Activated CD4-positive, alpha-beta T cell treated with anti-CD3 and anti-CD28 coated beads, Interleukin-2, amount 50 U/mL, for 16 hours (primary cell): ENCODE measurements at regions not wholly inside any gene's neighbourhood (a gene's known extent, or its start where the extent isn't known, plus 50 kb on each side); places are given as distances from the start of the nearest gene placed in this dataset.

ENCODE experiments used
- DNase-seq: peaks from one replicate; pipeline ENCODE4 v3.0.0-alpha.2; 2020

DNA sequence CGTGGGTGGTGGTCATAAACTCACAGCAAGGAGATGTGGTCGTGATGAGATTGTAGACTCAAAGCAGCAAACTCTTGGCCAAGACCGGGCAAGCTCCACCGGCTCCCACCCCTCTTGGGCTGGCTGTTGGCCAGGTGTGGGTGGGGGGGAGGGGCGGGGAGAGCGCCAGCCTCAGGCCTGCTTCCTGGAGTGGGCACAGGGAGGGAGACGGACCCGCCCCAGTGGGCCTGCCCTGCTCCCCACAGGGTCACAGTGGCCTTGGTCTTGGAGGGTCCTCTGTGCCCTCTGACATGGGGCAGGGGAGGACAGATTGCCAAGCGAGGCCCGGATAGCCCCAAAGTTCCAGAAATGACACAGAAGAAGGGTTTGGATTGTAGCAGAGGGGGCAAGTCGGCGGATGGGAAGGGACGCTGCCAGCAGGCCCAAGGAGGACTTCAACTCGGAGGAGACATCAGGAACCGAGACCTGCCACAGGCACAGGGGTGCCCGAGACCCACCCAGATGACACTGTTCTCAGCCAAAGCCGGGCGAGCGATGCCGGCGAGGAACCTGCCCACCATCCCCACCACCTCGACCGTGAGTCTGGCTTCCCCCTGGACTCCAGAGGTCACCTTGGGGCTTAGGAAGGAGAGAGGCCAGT lies 85.4 kb upstream of the ACTRT2 start:
- DNase-seq: no peak

DNA sequence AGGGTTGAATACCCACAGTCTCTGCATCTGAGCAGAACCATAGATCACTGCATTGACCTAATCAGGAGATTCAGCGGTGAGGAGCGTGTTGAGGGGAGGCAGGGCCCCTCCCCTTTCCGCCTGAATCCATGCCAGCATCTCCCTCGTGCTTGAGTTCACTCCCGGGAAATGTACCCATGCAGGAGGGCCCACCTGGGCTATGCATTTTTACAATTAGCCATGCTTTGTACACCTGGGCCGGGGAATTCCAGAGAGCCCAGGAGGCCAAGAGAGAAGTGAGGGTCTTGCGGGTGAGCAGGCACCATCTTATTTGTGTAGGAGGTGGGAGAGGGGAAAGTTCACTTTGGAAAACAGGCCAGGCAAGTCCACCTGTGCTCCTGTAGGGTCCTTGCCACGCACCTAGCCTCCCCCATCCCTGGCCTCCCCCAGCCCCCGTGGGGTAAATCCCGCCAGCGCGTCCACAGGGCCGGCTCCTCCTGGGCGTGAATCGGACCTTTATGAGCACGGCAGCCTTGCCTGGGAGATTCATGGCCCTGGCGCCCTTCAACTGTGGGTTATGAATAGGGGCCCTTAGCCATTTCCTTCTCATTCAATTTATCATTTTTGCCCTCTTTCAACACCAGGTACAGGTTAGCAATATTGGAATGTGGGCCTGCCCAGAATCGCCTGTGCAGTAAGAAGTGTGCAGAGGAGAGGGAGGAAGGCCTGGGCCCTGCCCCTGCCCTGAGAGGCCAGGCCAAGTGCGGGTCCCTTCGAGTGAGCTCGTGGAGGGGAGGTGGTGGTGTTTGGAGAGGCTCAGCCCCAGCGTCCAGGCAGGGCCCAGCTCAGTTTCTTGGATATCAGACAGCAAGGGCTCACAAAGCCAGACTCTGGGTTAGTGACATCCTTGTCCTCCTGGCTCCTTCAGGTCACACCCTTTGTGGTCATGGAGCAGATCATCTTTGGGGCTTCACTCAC lies 84.4 kb upstream of the ACTRT2 start:
- DNase-seq: no peak

DNA sequence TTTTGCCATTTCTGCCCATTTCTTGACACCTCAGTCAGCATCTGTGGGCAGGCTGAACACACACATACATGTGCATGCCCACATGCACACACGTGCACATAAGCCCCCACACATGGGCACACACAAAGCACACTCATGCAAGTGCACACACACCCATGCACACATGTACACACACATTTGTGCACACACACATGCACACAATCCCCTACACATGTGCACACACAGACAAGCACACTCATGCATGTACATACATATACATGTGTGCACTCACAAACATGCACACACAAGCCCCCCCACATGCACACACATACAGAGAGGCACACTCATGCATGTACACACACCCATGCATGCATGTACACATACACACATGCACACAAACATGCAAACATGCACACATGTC lies 83.5 kb upstream of the ACTRT2 start:
- DNase-seq: no peak

DNA sequence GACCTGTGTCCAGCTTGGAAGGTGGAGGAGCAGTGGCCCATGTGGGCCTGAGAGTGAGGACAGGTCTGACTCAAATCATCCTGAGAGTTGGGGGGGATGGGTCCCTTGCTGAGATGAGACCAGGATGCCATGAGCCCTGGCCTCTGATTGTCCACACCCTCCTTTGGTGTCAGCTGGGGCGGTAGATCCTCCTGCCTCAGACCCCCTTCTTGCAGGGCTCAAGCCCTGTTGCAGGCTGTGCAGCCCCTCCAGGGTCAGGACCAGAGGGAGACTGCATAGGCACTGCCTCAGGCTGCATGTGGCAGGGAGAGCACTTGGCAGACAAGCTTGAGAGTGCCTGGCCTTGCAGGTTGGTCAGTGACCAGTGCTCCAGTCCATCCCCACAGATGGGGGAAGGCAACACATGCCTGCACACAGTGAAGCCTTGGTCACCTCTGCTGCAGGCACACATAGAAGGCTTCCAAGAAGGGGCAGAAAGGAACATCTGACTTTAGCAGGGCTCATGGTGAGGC lies 82.2 kb upstream of the ACTRT2 start:
- no peak for DNase-seq

DNA sequence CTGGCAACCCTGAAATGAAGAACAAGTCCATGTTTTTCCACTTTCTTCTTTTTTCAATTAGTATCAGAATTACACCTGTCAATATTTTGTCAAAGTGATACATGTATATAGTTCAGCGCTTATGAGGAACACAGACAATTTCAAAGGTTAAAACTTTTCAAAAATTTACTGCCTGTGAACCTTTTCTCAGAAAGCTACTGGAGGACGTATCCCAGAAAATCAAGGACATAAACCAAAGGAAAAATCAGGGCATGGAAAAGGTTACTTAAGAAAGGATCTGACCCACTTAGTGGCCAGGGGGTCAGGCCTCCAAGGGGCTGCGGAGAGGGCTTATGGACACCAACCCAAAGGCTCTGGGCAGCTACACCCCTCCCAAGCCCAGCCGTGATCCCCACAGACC lies 81.1 kb upstream of the ACTRT2 start:
- DNase-seq: no peak

DNA sequence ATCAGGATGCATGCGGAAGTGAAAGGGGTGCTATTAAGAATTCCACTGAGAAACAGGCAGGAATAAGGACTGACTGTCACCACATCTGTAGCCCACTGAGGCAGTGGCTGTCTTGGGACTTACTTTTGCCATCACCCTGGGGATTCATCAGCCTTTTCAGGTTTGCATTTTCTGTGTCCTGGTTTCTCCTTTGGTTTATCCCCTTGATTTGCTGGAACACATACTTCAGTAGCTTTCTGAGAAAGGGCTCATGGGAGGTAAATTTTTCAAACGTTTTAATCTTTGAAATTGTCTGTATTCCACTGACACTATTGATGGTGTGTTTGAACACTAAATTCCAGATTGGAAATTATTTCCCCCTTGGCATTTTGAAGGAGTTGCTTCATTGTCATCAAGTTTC lies 80.2 kb upstream of the ACTRT2 start:
- DNase-seq: no peak

DNA sequence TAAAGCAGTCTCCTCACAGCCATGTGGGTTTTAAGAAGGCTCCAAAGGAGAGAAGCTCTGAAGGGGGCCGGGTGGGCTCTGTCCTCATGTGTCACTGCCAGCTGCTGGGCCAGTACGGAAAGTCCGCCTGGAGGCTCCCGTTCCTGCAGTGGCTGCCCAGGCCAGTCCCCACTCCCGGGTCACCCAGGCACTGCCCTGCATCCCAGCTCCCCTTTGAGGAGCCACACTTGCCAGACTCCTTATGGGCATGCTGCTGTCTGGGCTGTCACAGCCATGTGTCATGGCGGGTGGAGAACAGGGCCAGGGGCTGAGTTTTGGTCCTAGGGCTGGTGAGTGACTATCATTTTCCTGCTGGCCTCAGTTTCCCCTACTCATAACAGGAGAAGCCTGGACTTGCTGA lies 79.4 kb upstream of the ACTRT2 start:
- no peak for DNase-seq

DNA sequence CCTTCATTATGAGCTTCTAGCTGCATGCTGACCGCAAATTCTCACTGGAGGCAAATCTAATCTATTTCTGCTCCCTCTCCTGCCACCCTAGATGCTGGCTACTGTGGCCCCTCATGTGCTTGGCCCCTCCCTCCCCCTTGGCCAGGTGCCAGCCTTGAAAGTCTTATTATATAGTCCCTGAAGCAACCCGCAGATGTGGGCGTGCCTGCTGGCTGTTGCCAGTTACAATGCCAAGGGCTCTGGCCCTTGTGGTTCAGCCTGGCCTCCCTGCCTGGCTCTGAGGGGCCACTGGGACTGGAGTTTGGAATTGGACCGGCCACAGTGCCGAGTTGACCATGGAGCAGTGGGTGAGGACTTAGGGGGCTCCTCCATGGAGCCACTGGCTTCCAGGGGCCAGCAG lies 78.9 kb upstream of the ACTRT2 start:
- DNase-seq: no peak

DNA sequence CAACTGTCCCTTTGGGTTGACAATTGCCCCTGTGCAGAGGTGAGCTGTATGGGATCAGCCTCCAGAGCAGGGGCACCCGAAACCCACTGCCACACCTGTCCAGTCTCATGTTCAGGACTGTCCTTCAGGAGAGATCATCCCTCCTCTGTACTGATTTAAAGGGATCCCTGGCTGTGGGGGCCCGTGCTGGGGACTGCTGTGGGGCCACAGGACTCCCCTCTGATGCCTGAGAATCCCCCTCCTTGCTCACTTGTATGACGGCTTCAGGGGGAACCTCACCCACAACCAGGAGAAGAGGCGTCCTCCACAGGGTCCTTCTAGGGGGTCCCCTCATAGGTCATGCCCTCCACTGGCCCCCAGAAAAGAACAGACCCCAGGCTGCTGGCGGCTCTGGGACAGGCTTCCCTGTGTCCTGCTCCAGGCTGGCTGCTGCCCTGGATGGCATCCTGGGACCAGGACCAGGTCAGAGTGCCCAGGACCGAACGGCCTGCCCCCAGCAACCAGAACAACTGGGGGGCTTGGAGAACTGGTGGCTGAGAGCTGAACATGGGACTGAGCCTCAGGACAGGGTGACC lies 77.5 kb upstream of the ACTRT2 start:
- DNase-seq: no peak

DNA sequence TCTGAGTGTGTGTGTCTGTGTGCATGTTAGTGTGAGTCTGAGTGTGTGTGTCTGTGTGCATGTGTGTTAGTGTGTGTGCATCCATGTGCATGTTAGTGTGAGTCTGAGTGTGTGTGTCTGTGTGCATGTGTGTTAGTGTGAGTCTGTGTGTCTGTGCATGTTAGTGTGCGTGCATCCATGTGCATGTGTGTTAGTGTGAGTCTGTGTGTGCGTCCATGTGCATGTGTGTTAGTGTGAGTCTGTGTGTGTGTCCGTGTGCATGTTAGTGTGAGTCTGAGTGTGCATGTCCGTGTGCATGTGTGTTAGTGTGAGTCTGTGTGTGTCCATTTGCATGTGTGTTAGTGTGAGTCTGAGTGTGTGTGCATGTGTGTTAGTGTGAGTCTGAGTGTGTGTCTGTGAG lies 76.6 kb upstream of the ACTRT2 start:
- DNase-seq: no peak

DNA sequence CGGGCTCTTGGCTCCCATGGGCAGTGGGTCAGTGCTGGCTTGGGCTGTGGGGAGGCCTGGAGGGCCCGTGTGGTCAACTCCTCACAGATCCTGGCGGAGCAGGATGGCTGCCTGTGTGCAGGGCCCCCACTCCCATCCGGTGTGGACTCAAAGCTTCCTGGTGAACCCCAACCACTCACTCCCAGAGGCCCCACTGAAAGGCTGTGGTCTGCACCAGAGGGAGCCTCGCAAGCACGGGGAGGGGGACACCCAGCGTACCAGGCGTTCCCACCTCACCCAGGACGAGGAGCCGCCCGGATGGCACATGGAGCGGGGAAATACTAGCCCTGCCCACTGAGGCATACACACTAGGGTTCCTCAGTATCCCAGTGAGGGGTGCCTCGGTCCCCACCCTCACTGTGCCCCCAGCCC lies 75.4 kb upstream of the ACTRT2 start:
- no peak for DNase-seq

DNA sequence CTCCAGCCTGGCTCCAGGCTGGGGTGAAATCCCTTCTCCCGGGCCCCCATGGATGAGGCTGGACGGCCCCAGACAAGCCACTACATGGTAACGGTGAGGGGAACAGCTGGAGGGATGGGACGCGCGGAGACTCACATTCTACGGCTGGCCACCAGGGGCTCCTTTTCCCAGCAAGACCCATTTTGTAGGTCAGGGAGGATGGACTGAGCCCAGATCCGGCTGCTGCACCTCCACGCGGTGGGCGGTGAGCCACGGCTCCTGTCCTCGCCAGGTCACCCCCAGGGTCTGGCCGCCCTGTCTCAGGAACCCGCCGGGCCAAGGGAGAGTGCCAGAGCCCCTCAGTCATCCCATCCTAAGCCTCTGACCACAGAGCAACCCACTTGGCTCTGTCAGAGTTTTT lies 75.0 kb upstream of the ACTRT2 start:
- no peak for DNase-seq

DNA sequence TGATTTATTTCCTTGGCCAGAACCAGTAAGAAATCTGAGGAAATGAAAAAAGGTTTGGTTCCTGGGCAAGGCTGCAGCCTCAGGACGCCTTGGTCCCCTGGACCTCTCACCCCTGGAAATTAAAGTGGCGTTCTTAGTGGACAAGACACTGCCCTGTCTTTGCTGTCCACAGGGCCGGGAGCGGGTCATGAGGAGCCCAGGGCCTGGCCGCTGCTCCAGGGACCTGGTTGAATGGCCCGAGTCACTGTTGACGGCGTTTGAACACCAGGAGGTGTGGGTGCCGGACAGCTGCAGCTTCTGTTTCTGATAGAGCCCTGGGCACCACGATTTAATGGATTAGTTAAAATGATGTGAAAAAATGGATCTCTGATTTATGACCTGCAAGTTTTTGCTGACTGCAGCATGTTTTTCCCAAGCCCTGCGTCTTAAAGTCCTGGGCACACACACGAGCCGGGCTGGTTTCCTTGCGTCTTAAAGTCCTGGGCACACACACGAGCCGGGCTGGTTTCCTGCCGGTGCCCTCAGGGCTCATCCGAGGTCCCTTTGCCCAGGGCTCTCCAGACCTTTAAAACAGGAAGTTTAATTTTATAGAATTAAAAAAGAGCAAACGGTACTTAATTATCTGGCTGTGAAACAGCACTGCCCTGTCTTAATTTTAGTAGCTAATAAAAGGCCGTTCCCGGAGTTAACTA lies 74.1 kb upstream of the ACTRT2 start:
- no peak for DNase-seq

DNA sequence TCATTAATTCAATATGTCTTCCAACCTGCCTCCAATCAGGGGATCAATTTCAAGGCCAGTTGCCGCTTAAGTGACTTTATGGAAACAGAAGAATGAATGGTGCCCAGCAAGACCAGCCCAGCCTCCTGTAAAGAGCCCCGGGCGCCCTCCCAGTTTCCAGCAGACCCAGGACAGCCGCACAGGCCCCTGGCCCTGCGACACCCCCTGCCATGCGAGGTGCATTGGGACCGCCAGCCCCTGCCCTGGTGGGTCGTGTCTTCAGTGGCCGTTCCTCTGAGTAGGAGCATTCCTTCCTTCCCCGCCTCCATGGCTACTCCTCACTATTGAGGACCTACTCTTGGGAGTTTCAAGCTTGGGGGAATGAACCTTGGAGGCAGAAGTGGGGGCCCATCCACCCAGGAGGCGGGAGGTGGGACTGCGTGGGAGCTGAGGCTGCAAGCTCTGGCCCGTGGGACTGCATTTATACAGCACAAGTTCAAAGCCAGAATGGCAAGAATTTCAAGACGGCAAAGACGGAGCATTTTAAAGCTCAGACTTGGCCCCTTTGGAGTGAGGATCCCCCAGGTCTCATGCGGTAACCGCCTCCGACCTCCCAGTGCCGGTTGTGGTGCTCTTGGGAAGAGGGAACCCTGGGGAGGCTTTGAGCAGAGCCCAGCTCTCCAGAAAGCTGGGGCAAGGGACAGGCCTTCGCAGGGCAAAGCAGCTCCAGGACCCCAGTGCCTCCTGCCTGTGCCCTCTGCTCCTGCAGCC lies 73.1 kb upstream of the ACTRT2 start:
- no peak for DNase-seq

DNA sequence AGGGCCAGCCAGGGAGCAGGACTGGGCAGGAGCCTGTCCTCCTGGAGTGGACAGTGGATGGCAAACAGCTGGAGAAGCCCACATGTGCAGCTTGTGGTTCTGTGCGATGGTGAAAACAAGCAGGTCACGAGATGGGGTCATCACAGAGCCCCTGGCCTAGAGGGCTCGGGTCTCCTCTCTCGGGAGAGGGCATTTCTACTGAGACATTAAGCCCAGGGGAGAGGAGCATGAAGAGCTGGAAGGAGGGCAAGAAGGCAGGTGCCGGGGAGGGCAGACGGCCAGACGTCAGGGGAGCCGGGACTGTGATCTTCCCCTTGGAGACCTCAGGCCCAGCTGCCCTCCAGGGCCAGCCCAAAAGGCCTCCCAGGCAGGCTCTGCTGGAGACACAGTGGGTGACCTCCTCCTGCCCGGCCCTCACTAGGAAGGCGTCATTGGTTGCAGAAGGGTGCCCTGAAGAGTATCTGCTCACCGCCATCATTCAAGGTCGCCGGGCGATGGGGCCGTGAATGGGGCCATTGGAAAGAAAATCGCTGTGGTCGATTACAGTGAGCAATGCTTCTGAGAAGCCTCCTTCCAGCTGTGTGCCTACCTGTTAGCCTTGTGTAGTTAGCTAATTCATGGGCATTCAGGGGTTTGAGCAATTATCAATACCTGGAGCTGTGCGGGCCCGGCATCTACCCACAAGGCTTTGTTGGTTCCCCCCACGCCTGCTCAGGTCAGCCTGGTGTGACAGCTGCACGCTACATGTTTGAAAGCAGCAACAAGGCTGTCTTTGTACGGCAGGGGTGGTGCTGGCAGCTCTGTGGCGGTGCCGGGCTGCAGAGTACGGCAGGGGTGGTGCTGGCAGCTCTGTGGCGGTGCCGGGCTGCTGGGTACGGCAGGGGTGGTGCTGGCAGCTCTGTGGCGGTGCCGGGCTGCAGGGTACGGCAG lies 72.3 kb upstream of the ACTRT2 start:
- DNase-seq: no peak

DNA sequence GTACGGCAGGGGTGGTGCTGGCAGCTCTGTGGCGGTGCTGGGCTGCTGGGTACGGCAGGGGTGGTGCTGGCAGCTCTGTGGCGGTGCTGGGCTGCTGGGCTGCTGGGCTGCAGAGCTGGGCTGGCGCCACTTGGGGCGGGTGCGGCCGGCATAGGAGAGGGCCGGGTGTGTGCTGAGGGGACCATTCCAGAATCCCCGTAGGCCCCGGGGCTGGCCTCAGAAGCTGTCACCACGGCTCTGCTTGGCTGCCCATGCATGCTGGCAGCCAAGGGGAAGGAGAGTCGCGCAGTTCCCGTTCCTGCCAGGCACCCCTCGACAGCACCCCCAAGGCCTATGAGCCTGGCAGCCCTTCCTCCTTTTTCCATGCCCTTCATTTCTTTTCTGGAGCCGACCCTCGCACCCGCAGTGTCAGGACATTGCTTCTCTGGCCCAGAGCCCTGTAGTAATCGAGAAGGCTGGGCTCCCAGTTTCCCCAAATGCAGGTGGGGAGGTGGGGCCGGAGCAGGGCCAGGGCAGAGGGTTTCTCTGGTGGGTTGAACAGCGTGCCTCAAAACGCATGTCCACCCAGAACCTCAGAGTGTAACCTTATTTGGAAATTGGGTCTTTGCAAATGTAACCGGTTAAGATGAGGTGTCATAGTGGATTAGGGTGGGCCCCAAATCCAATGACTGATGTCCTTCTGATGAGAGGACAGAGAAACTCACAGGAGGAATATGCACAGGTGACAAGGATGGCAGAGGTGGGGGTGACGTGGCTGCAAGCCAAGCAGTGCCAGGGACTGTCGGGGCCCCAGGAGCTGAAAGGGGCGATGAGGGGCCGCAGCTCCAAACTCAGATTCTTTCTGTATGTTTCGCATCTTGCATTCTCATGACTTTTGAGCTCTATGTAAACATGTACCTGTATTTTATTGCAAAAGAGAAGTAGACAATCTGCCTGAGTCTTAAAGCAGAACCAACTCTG lies 71.0 kb upstream of the ACTRT2 start:
- DNase-seq: no peak

DNA sequence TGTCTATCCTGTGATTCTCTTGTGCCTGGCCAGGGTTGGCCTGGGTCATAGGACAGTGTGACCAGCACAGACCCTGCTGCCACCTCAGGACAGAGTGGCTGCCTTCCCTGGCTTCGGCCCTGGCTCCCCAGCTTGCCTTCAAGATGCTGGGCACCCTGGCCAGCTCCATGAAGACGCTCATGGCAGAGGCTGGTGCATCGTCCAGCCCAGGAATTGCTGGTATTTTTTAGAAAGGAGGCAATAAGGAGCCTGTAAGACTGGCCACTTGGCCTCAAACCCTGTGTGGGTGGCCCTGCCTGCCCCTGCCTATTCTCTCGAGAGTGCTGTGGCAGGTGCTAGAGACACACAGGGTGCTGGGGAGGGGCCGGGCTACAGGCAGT lies 70.4 kb upstream of the ACTRT2 start:
- no peak for DNase-seq

DNA sequence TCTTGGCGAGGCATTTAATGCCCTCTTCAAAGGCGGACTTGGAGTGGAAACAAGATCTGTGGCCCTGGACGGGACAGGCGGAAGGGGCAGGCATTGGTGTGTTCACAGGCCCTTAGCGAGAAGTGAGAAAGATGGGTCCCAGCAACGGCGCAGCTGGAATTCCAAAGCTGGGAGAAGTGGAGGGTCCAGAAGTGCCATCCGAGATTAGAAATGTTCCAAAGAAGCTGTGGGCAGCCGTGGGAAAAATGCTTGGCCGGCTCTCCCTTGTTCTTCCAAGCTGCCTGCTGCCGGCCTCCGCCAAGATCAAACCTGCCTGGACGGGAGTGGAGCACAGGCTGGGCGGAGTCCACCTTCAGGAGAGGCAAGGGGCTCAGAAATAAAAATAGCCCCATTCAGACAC lies 69.4 kb upstream of the ACTRT2 start:
- DNase-seq: no peak

DNA sequence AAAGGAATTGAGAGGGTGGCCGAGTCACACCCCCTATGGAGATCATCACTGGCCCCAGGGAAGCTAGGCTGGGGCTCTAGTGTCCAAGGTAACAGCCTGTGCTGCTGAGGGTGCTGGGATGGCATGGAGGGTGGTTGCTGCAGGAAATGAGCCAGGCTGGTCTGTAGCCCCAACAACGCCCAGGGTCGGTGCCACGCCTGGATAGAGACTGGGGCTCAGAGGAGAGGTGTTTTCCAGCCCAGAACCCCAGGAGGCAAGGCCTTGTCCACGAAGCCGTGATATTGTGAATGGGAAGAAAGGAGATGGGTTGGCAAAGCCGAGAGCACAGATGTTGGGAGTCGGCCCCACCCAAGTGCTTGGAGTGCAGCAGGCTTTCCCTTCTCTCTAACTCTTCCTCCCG lies 68.9 kb upstream of the ACTRT2 start:
- DNase-seq: no peak

DNA sequence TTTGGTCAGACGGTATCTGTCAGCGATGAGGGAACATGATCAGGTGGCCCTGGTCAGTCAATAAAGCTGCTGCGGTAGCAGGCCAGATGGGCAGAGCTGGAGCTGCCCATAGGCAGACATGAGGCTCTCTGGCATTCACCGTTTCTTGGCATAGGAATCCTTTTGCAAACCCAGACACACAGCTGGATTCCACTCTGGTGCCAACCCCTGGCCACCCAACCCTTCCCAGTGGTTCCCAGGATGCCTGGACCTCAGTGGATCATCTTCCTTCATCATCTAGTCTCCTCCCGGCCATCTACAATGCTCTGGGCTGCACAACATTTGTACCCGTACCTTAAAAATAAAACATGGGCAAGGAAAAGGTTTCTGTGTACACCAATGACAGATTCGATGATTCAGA lies 68.3 kb upstream of the ACTRT2 start:
- DNase-seq: no peak
